Smooth muscle cell (in vitro differentiated cells): ENCODE measurements at regions not wholly inside any gene's neighbourhood (a gene's known extent, or its start where the extent isn't known, plus 50 kb on each side); places are given as distances from the start of the nearest gene placed in this dataset.

Experiments used
- DNase-seq: peaks from one replicate; lab custom pipeline; 2025; ENCODE audit not compliant: unreplicated experiment; lab: John Stamatoyannopoulos, UW
- H2AFZ ChIP-seq: fragments of 200-600 bp; sonication (generic); 2 replicates; pipeline ENCODE4 v1.6.0; 2016; ENCODE audit warnings: antibody characterized with exemption, low read depth, mild to moderate bottlenecking
- H3F3A ChIP-seq: fragments of 200-600 bp; sonication (generic); 2 replicates; pipeline ENCODE4 v1.6.0; 2017; ENCODE audit warnings: antibody characterized with exemption, low read depth
- H3K27ac ChIP-seq: fragments of 200-600 bp; sonication (generic); 2 replicates; pipeline ENCODE4 v1.5.1; 2016; ENCODE audit warnings: low read depth, mild to moderate bottlenecking
- H3K27me3 ChIP-seq: fragments of 200-600 bp; sonication (generic); 2 replicates; pipeline ENCODE4 v1.6.1; 2016; ENCODE audit warnings: low read depth, mild to moderate bottlenecking
- H3K36me3 ChIP-seq: fragments of 200-600 bp; sonication (generic); 2 replicates; pipeline ENCODE4 v1.5.1; 2016; ENCODE audit warnings: low read depth
- H3K4me1 ChIP-seq: fragments of 200-600 bp; sonication (generic); 2 replicates; pipeline ENCODE4 v1.5.1; 2016; ENCODE audit warnings: low read depth
- H3K4me2 ChIP-seq: fragments of 200-600 bp; sonication (generic); 2 replicates; pipeline ENCODE4 v1.6.0; 2016; ENCODE audit warnings: mild to moderate bottlenecking
- H3K4me3 ChIP-seq: fragments of 200-600 bp; sonication (generic); 2 replicates; pipeline ENCODE4 v1.5.1; 2016; ENCODE audit warnings: mild to moderate bottlenecking
- H3K79me2 ChIP-seq: fragments of 200-600 bp; sonication (generic); 2 replicates; pipeline ENCODE4 v1.6.0; 2016; ENCODE audit warnings: low read depth, mild to moderate bottlenecking
- H3K9ac ChIP-seq: fragments of 200-600 bp; sonication (generic); 2 replicates; pipeline ENCODE4 v1.6.0; 2016; ENCODE audit warnings: low read depth
- H3K9me3 ChIP-seq: fragments of 200-600 bp; sonication (generic); replicated peaks from 2 replicates; pipeline ENCODE4 v1.5.1; 2016; ENCODE audit warnings: low read depth
- H4K20me1 ChIP-seq: fragments of 200-600 bp; sonication (generic); 2 replicates; pipeline ENCODE4 v1.6.0; 2016; ENCODE audit warnings: low read depth
- CTCF ChIP-seq: fragments of 200-600 bp; sonication (generic); IDR thresholded peaks from 2 replicates; pipeline ENCODE4 v1.5.1; 2017; ENCODE audit warnings: borderline replicate concordance, mild to moderate bottlenecking, antibody characterized with exemption; ENCODE audit not compliant: insufficient read depth, poor library complexity, severe bottlenecking
- WGBS: methylation state at CpG from one replicate; pipeline ENCODE4 v1.1.7; 2016; ENCODE audit warnings: low lambda C conversion rate; 5-methylcytosine and 5-hydroxymethylcytosine counted together

GRCh38 chr5:130452744-130453143, 548.5 kb downstream of the CHSY3 start:
- no peak overlapping the region for H3K9ac ChIP-seq
- no peak overlapping the region for H3K27ac ChIP-seq
- no peaks in the 10 kb centered on the region for H4K20me1 ChIP-seq
- no peak overlapping the region for H3K4me2 ChIP-seq
- TF ChIP-seq CTCF, result no peak
- H3K27me3 ChIP-seq, result no peaks in the 10 kb centered on the region
- no peaks in the 10 kb centered on the region for H3K79me2 ChIP-seq
- WGBS, result 93% methylated on average over 1 of the region's 1 CpG
- H2AFZ ChIP-seq, result no peak overlapping the region
- no peaks in the 10 kb centered on the region for H3F3A ChIP-seq
- no peaks in the 10 kb centered on the region for H3K36me3 ChIP-seq
- H3K4me3 ChIP-seq, result no peak overlapping the region
- no peaks in the 10 kb centered on the region for H3K9me3 ChIP-seq
- no peak for DNase-seq
- H3K4me1 ChIP-seq, result no peaks in the 10 kb centered on the region

- DNase-seq, result no peak
- H3K4me1 ChIP-seq, result no peaks in the 10 kb centered on the region
- H3K27ac ChIP-seq, result no peak overlapping the region
- H3K9ac ChIP-seq, result no peak overlapping the region
- 85% methylated on average over 1 of the region's 1 CpG for WGBS
- no peak overlapping the region for H2AFZ ChIP-seq
- H3F3A ChIP-seq, result no peaks in the 10 kb centered on the region
- H4K20me1 ChIP-seq, result no peaks in the 10 kb centered on the region
- H3K4me3 ChIP-seq, result no peak overlapping the region
- peaks cover 7% of the 10 kb centered on the region for H3K9me3 ChIP-seq
- H3K36me3 ChIP-seq, result no peaks in the 10 kb centered on the region
- no peaks in the 10 kb centered on the region for H3K27me3 ChIP-seq
- no peak overlapping the region for H3K4me2 ChIP-seq
- TF ChIP-seq CTCF, result no peak
- no peaks in the 10 kb centered on the region for H3K79me2 ChIP-seq
Measured at GRCh38 chr5:130436430-130436829, 532.2 kb downstream of the CHSY3 start.

GRCh38 chr5:130427222-130427955, 523.1 kb downstream of the CHSY3 start:
- WGBS, result 95% methylated on average over 6 of the region's 6 CpGs

More at GRCh38 chr5:130427222-130427955, 523.1 kb downstream of the CHSY3 start:
- no peaks in the 10 kb centered on the region for H3K36me3 ChIP-seq
- H3K27ac ChIP-seq, result no peak overlapping the region
- DNase-seq, result no peak
- no peaks in the 10 kb centered on the region for H3K27me3 ChIP-seq
- no peak for TF ChIP-seq CTCF
- no peaks in the 10 kb centered on the region for H3K9me3 ChIP-seq
- H3K4me2 ChIP-seq, result no peak overlapping the region
- no peaks in the 10 kb centered on the region for H3F3A ChIP-seq
- no peaks in the 10 kb centered on the region for H3K4me1 ChIP-seq
- H3K9ac ChIP-seq, result no peak overlapping the region
- no peaks in the 10 kb centered on the region for H4K20me1 ChIP-seq
- no peaks in the 10 kb centered on the region for H3K79me2 ChIP-seq
- no peak overlapping the region for H3K4me3 ChIP-seq
- no peak overlapping the region for H2AFZ ChIP-seq
